LNCAP (cell line): ENCODE measurements at regions not wholly inside any gene's neighbourhood (a gene's known extent, or its start where the extent isn't known, plus 50 kb on each side); places are given as distances from the start of the nearest gene placed in this dataset.

Source experiments
- CTCF ChIP-seq: fragments of 450-650 bp; IDR thresholded peaks from 2 replicates; pipeline ENCODE4 v1.5.1; 2017; ENCODE audit warnings: mild to moderate bottlenecking

- TF ChIP-seq CTCF: no peak
Observed at GRCh38 chr2:192634557-192634956, 439.8 kb upstream of the TMEFF2 start.

GRCh38 chr2:192628017-192628416 is 433.3 kb upstream of the TMEFF2 start:
- no peak for TF ChIP-seq CTCF

GRCh38 chr2:192615105-192615504 is 420.4 kb upstream of the TMEFF2 start:
- no peak for TF ChIP-seq CTCF

- no peak for TF ChIP-seq CTCF
Observed at GRCh38 chr2:192604295-192604694, 409.6 kb upstream of the TMEFF2 start.

- TF ChIP-seq CTCF: no peak
Observed at GRCh38 chr2:192593561-192593960, 398.8 kb upstream of the TMEFF2 start.

GRCh38 chr2:192591617-192592016 is 396.9 kb upstream of the TMEFF2 start:
- no peak for TF ChIP-seq CTCF

- TF ChIP-seq CTCF: no peak
Observed at GRCh38 chr2:192585418-192585817, 390.7 kb upstream of the TMEFF2 start.

GRCh38 chr2:192584976-192585375 is 390.2 kb upstream of the TMEFF2 start:
- TF ChIP-seq CTCF: no peak
